HG02678 (cell line): ENCODE measurements at regions not wholly inside any gene's neighbourhood (a gene's known extent, or its start where the extent isn't known, plus 50 kb on each side); places are given as distances from the start of the nearest gene placed in this dataset.
"Not testable (repeated sequence)": the region's sequence is repeated elsewhere in the genome, so short reads cannot be mapped to it uniquely, and the experiment has no call there.

Source experiments
- ATAC-seq: cut with Tn5 transposase; IDR thresholded peaks from one replicate; pipeline ENCODE4 v1.9.1; 2021; ENCODE audit warnings: mild to moderate bottlenecking, moderate library complexity; ENCODE audit not compliant: unreplicated experiment

DNA sequence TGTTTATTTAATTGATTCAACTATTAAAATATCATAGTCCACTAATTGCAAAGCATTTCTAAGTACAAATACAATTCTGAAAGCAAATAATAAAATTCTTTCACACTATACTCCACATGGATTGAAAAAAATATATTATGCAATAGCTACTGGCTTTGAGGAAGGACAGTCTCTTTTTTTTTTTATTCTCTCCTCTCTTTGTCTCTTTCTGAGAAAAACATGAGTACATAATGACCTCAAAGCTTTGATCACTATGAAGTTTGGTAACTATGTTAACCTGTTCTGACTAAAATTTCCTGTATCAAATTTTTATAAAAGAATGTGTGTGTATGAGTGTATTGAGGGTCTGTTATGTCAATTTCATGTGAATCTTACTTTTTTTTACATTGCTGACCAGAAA lies 96.2 kb downstream of the RGS2 start:
- no peak for ATAC-seq

GRCh38 chr1:192906334-192906733 lies 97.5 kb downstream of the RGS2 start:
- ATAC-seq = no peak

- ATAC-seq = no peak
These were observed 98.9 kb downstream of the RGS2 start for GRCh38 chr1:192907545-192908243.

- not testable (repeated sequence) for ATAC-seq
These were observed 103.2 kb downstream of the RGS2 start for GRCh38 chr1:192911896-192912656.

DNA sequence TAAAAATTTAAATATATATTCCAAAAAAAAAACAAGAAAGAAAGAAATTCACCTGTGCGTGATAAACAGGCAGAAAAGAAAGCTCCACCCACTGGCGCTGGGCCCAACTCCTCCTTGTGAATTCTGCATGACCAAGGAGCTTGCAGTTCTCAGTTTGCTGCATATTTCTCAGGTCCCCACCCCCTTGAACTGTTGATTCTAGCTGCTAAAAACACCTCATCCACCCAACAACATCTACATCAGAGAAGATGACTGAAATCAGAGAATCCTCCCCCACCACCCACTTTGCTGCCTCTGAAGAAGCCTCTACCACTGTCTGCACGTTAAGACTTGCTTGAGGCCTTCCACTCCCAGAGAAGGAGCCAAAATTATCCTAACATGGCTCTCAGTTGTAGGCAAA lies 104.8 kb downstream of the RGS2 start:
- ATAC-seq = no peak

DNA sequence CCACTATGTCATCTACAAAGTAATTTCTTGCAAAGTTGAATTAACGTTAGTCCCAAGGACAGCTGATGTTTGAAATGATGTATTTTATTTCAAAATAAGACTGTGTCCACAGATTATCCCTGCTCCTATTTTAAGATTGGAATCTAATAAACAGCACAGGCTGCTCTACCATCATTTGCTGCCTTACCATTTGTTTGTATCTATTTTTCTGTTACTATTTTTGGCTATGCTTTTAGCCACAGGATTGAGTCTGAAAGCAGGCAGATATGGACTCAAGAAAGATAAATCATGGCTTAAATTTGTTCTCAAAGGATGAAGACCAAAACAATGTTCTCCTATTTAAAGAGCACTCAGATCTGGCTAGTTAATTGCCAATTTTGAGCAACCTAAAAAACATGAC lies 105.3 kb downstream of the RGS2 start:
- no peak for ATAC-seq

- ATAC-seq = no peak
These were observed 105.9 kb downstream of the RGS2 start for GRCh38 chr1:192914696-192915095.

GRCh38 chr1:192916021-192916420 lies 107.2 kb downstream of the RGS2 start:
- ATAC-seq = no peak

DNA sequence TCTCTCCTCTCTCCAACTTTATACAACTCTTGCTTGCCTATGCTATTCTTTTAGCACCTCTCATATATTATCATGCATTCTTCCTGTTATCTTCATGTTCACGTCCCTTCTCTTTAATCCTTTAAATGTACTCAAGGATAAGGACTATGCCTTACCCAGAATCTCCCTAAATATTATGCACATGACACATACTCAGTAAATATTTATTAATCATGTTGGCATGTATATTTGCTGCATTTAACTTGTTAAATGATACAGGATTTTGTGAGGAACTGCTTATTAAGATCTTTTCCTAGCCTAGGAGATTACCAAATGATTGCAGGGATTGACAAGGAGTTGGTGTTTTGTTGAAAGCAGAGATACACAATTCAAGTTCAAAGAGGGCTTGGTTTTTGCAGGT lies 109.4 kb downstream of the RGS2 start:
- no peak for ATAC-seq

DNA sequence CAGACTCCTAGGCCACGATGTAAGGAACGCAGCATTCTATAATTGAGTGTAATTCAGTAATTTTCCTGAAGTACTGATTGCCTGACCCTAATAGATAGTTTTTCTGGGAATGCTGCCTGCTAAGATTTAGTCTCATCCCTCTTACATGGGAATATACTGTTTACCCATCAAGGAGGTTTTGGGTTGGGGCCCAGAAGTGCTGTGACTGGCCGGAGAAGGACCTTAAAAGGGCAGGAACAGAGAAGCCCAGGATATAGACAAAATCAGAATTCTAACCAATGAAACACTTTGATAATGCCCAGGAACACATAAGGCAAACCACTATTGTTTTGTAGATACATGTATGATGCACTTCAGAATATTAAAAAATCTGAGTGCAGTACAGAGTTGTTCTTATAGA lies 111.6 kb downstream of the RGS2 start:
- no peak for ATAC-seq

DNA sequence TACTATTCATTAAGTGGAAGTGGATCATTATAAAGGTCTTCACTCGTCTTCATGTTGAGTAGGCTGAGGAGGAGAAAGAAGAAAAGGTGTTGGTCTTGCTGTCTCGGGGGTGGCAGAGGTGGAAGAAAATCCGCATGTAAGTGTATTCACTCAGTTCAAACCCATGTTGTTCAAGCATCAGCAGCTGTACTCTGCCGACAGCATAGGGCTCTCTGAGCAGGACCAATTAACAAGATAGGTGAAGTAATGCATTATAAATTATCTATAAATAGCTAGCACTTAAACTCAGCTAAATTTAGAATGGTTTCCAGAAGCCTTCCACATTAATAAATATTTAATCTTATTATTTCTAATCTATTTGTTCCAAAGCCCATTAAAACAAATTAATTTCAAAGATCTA lies 116.8 kb downstream of the RGS2 start:
- no peak for ATAC-seq

DNA sequence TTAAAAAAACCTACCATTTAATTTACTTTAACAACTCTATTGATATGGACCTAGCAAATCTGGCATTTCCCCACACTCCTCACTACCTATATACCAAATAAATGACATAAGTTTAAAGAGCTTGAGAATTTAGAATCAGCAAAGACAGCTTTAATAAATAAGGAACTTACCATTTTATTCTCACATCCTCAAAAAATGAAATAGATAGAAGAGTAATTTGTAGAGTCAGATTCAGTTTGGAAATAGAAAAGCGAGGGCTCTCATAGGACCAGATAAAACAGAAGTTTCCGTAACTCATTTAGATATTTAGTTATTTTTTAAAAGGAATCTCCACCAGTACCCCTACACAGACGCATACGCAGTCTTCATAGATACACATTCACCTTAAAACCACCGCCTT lies 117.9 kb downstream of the RGS2 start:
- no peak for ATAC-seq

- no peak for ATAC-seq
These were observed 118.7 kb downstream of the RGS2 start for GRCh38 chr1:192927496-192927895.

DNA sequence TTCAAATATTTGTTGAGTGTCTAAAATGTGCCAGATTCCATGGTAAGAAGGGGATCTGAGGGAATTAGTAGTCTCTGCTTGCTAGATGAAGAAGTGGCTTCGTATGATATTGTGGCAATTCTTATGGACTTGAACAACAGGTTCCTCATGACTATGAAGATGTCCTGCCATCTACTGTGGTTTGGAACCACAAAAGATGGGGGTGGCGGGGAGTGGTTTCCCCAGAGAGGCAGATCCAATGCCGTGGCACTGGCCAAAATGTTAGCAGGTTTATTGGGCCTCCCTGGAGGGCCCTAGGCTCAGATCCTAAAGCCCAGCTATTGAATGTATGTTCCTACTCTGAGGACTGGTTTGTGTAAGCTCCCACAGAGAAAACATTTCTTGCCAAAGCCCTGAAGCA lies 120.8 kb downstream of the RGS2 start:
- no peak for ATAC-seq

- no peak for ATAC-seq
These were observed 124.9 kb downstream of the RGS2 start for GRCh38 chr1:192933744-192934143.

DNA sequence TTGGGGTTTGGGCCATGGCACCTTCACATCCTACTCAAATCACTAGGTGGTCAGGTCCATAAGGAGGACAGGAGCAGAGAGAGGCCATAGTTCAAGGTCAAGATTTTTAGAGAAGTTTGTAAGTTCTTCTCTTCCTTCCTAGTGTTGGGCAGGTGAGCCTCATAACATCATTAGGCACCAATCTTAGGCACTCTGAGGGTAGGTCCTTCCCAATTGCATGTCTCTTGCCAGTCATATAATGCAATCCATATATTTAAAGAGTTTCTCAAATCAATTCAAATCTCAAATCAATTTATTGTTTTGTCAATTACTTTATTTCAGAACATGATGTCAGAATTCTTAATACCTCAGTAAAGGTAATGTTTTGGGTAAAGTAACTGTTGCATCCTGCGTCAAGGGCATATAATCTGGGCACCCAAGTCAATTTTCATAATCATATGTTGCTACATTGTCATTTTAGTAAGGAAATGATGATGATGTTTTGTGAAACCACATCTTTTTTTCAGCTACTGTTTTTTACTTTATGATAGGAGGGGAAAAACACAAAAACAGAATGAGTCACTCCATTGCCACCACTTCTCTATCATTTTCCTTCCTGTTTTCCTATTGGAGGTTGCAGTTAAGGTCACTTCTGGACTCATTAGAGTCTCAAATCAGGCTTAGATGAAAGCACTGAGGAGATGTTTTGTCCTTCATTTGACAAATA lies 122.7 kb downstream of the UCHL5 start:
- ATAC-seq = no peak

DNA sequence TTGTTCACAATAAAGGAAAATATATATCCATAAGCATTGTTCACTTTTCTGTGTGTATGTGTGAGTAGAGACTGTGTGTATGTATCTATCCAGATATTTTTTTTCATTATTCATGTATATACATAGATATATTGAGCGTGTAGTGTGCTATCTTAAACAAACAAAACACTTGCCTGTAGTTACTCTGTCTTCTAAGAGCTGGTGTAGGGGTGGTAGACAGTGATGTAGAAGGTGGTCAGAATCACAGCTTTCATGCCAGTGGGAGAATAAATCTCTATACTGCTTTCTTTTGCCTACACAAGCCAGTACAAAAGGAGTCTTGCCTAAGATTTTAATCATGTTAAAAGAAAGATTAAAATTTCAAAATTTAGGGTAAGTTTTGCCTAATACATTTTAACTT lies 122.0 kb downstream of the UCHL5 start:
- no peak for ATAC-seq

GRCh38 chr1:192939440-192939839 lies 119.7 kb downstream of the UCHL5 start:
- no peak for ATAC-seq

GRCh38 chr1:192940658-192941057 lies 118.5 kb downstream of the UCHL5 start:
- no peak for ATAC-seq

- no peak for ATAC-seq
These were observed 117.3 kb downstream of the UCHL5 start for GRCh38 chr1:192941722-192942411.

GRCh38 chr1:192943108-192943507 lies 116.1 kb downstream of the UCHL5 start:
- ATAC-seq = no peak
